Endodermal cell (in vitro differentiated cells): ENCODE measurements at regions not wholly inside any gene's neighbourhood (a gene's known extent, or its start where the extent isn't known, plus 50 kb on each side); places are given as distances from the start of the nearest gene placed in this dataset.

Experiments used
- DNase-seq: peaks from one replicate; pipeline ENCODE4 v3.0.0-alpha.2; 2017
- H3K27ac ChIP-seq: 2 replicates; pipeline ENCODE4 v1.5.1; 2013; ENCODE audit warnings: mild to moderate bottlenecking, low read depth, low read length, moderate library complexity
- H3K27me3 ChIP-seq: 2 replicates; pipeline ENCODE4 v1.6.1; 2013; ENCODE audit warnings: mild to moderate bottlenecking, low read length, moderate library complexity; ENCODE audit not compliant: insufficient read depth, control insufficient read depth, poor library complexity, severe bottlenecking
- H3K36me3 ChIP-seq: 2 replicates; pipeline ENCODE4 v1.7.0; 2013; ENCODE audit warnings: mild to moderate bottlenecking, low read length, moderate library complexity; ENCODE audit not compliant: control insufficient read depth, insufficient read depth
- H3K4me1 ChIP-seq: one replicate; pipeline ENCODE4 v1.7.0; 2013; ENCODE audit warnings: low read length; ENCODE audit not compliant: control insufficient read depth, insufficient read depth
- H3K4me3 ChIP-seq: 2 replicates; pipeline ENCODE4 v1.5.1; 2013; ENCODE audit warnings: mild to moderate bottlenecking, low read length, moderate library complexity
- H3K9ac ChIP-seq: 2 replicates; pipeline ENCODE4 v1.6.1; 2013; ENCODE audit warnings: mild to moderate bottlenecking, low read length, moderate library complexity; ENCODE audit not compliant: poor library complexity, severe bottlenecking; ENCODE audit errors: extremely low read depth
- H3K9me3 ChIP-seq: 2 replicates; pipeline ENCODE4 v1.6.1; 2013; ENCODE audit warnings: mild to moderate bottlenecking, low read length, moderate library complexity; ENCODE audit not compliant: control insufficient read depth
- H3K27ac Mint-ChIP-seq: 2 replicates; pipeline ENCODE4 v1.8.0; 2020; ENCODE audit warnings: mixed read lengths
- H3K27me3 Mint-ChIP-seq: 2 replicates; pipeline ENCODE4 v1.8.0; 2021; ENCODE audit warnings: mild to moderate bottlenecking, mixed read lengths; ENCODE audit not compliant: insufficient read depth
- H3K36me3 Mint-ChIP-seq: 2 replicates; pipeline ENCODE4 v1.8.0; 2020; ENCODE audit warnings: low read depth, mixed read lengths
- H3K4me1 Mint-ChIP-seq: 2 replicates; pipeline ENCODE4 v1.8.0; 2020; ENCODE audit warnings: mixed read lengths
- H3K4me3 Mint-ChIP-seq: 2 replicates; pipeline ENCODE4 v1.8.0; 2020; ENCODE audit warnings: mild to moderate bottlenecking, moderate library complexity, mixed read lengths
- H3K9me3 Mint-ChIP-seq: 2 replicates; pipeline ENCODE4 v1.8.0; 2020; ENCODE audit warnings: mild to moderate bottlenecking, mixed read lengths
- WGBS, 2 experiments: methylation state at CpG; one replicate each; pipeline versions ENCODE4 v1.1.5 to v1.1.7; 2013; ENCODE audit warnings: missing lambda C conversion rate in 2 of 2, mixed read lengths in 1 of 2; ENCODE audit not compliant: insufficient coverage in 1 of 2, insufficient read length in 1 of 2; 5-methylcytosine and 5-hydroxymethylcytosine counted together
- TF ChIP-seq, protein P1 (sequence below): fragments of 200-600 bp; sonication (generic); conservative IDR thresholded peaks from 2 replicates; pipeline ENCODE4 v1.5.0; 2021; ENCODE audit warnings: antibody characterized with exemption, mild to moderate bottlenecking

DNA sequence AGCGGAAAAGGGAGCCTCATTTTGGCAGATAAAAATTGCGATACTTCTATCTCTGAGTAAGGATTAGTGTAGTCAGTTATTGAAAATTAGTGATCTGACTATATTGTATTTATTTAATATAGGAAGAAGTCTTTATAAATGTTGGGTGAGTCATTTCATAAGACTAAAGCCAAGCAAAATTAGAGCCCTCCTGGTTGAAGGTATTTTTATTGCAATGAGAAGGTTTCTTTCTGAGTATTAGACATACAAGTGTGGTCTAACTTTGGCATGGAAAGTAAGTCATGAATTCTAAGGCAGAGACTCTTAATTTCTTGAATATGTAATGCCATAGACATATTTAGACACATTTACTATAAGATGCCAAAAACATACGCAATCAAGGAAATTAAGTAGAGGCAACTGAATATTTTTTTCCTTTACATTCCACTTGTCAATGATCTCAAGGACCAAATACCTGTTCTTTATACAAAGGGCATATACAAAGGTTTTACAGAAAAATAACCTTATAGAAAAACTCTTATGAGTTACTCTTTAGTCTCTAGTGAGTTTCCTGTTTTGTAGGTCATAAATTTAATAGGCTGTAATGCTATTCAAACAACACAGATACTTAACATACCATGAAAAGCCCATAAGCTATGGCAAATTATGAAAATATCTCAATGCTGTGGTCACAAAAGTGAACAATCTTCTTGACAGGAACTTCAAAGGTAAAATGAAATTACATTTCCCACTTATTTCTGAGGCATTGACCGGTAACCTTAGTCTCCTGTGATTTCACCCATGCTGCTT, 156.6 kb upstream of the BTG1 start:
- Mint-ChIP-seq H3K27ac (no peak overlapping the region), H3K4me1 (peaks cover 18% of the 10 kb centered on the region), H3K4me3 (no peak overlapping the region), H3K36me3 (no peaks in the 10 kb centered on the region), H3K27me3 (no peaks in the 10 kb centered on the region), H3K9me3 (no peaks in the 10 kb centered on the region)
- H3K9me3 ChIP-seq, result no peaks in the 10 kb centered on the region
- no peaks in the 10 kb centered on the region for H3K27me3 ChIP-seq
- H3K4me1 ChIP-seq, result no peaks in the 10 kb centered on the region
- H3K27ac ChIP-seq, result no peak overlapping the region
- TF ChIP-seq, protein P1, sequence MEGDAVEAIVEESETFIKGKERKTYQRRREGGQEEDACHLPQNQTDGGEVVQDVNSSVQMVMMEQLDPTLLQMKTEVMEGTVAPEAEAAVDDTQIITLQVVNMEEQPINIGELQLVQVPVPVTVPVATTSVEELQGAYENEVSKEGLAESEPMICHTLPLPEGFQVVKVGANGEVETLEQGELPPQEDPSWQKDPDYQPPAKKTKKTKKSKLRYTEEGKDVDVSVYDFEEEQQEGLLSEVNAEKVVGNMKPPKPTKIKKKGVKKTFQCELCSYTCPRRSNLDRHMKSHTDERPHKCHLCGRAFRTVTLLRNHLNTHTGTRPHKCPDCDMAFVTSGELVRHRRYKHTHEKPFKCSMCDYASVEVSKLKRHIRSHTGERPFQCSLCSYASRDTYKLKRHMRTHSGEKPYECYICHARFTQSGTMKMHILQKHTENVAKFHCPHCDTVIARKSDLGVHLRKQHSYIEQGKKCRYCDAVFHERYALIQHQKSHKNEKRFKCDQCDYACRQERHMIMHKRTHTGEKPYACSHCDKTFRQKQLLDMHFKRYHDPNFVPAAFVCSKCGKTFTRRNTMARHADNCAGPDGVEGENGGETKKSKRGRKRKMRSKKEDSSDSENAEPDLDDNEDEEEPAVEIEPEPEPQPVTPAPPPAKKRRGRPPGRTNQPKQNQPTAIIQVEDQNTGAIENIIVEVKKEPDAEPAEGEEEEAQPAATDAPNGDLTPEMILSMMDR, result no peak
- no peak overlapping the region for H3K9ac ChIP-seq
- WGBS, 2 experiments, result 96 to 100% methylated on average over 3 to 4 of the region's 4 CpGs
- no peaks in the 10 kb centered on the region for H3K36me3 ChIP-seq
- DNase-seq, result no peak
- H3K4me3 ChIP-seq, result no peak overlapping the region

DNA sequence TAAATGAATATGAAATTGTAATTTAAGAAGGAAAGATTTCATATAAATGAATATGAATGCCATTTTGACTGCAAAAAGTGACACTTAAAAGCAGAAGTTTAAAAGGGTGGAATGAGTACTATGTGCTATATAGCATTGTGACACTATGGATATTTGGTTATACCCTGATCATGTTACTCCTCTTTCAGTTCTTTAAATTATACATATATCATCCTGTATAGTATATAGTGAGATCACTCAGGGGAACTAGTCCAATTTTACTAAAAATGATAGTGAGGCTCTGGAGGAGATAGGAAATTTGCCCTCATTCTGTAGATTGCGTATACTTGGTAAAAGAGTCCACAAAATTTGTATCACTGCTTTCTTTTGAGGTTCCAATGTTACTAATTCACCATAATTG, 155.7 kb upstream of the BTG1 start:
- Mint-ChIP-seq H3K9me3 (no peaks in the 10 kb centered on the region), H3K27me3 (no peaks in the 10 kb centered on the region), H3K4me3 (no peak overlapping the region), H3K27ac (no peak overlapping the region), H3K36me3 (no peaks in the 10 kb centered on the region), H3K4me1 (peaks cover 18% of the 10 kb centered on the region)
- Histone ChIP-seq H3K36me3 (no peaks in the 10 kb centered on the region), H3K4me1 (no peaks in the 10 kb centered on the region), H3K9ac (no peak overlapping the region), H3K9me3 (no peaks in the 10 kb centered on the region), H3K27ac (no peak overlapping the region), H3K4me3 (no peak overlapping the region), H3K27me3 (no peaks in the 10 kb centered on the region)
- WGBS, 2 experiments, result 100% methylated on average over 1 of the region's 1 CpG
- TF ChIP-seq, protein P1, result no peak
- no peak for DNase-seq

DNA sequence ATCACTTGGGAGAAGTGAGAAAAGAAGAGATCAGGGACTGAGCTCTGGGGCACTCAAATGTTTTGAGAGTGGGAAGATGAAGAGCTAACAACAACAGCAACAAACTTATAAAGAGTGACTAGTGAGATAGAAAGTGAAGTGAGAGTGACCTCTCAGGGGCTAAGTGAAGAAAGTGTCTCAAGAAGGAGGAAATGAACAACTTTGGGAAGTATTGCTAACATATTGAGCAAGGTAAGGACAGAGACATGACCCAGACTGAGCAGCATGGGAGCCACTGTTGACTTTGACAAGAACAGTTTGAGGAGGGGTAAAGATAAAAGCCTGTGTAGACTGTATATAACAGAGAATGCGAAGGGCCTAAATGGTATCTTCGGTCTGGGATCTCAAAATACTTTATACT, 155.1 kb upstream of the BTG1 start:
- DNase-seq, result no peak
- H3K27ac Mint-ChIP-seq, result no peak overlapping the region
- H3K9me3 Mint-ChIP-seq, result no peaks in the 10 kb centered on the region
- Histone ChIP-seq H3K4me1 (no peaks in the 10 kb centered on the region), H3K27ac (no peak overlapping the region), H3K27me3 (no peaks in the 10 kb centered on the region), H3K36me3 (no peaks in the 10 kb centered on the region), H3K9ac (no peak overlapping the region), H3K9me3 (no peaks in the 10 kb centered on the region), H3K4me3 (no peak overlapping the region)
- no peak overlapping the region for H3K4me3 Mint-ChIP-seq
- peaks cover 24% of the 10 kb centered on the region for H3K4me1 Mint-ChIP-seq
- 100% methylated on average over 1 of the region's 2 CpGs; no CpG with 5 or more reads in 1 of the 2 experiments for WGBS, 2 experiments
- no peaks in the 10 kb centered on the region for H3K36me3 Mint-ChIP-seq
- H3K27me3 Mint-ChIP-seq, result no peaks in the 10 kb centered on the region
- TF ChIP-seq, protein P1, result no peak
